K562 (cell line): ENCODE measurements at regions not wholly inside any gene's neighbourhood (a gene's known extent, or its start where the extent isn't known, plus 50 kb on each side); places are given as distances from the start of the nearest gene placed in this dataset.

Experiments
- ATAC-seq: fragments of 200-7000 bp; cut with Tn5 transposase; 3 replicates; pipeline ENCODE4 v1.9.1; 2020; ENCODE audit warnings: moderate library complexity
- BruUV-seq: library from RNA; stranded (reverse); fragments of 400-500 nt; replicated peaks from 2 replicates; lab custom pipeline; 2021; lab: Mats Ljungman, UMichigan
- CTCF ChIA-PET: fragments of 300-600 bp; formaldehyde crosslinking; extraction: SDS; loops from one replicate; lab custom pipeline; 2021; ENCODE audit warnings: low intra/inter-chr PET ratio; lab: Yijun Ruan, JAX
- POLR2A ChIA-PET: fragments of 300-600, 350-650 bp; sonication (Branson Sonifier 250); formaldehyde crosslinking; extraction: SDS; loops from one replicate; lab custom pipeline; 2021; ENCODE audit warnings: antibody characterized with exemption, inconsistent platforms; lab: Yijun Ruan, JAX
- DNase-seq, 4 experiments: peaks; one replicate each; pipeline versions ENCODE4 v3.0.0 to v3.0.0-alpha.2; 2011 to 2018; ENCODE audit warnings: low spot score in 3 of 4, mixed read lengths in 3 of 4; ENCODE audit errors: extremely low read depth in 1 of 4
- FAIRE-seq: peaks from 2 replicates; lab custom pipeline; 2011; peaks lifted over from hg19 to GRCh38; lab: Jason Lieb, UNC
- H2AFZ ChIP-seq: 2 replicates; pipeline ENCODE4 v1.6.0; 2011; ENCODE audit warnings: low read depth, low read length, control low read depth, inconsistent platforms
- H3K27ac ChIP-seq: fragments of 200-600 bp; 3 replicates; pipeline ENCODE4 v1.8.0; 2011; ENCODE audit warnings: low read depth, mild to moderate bottlenecking, control low read depth, inconsistent platforms, low read length, moderate library complexity, mixed read lengths; ENCODE audit errors: extremely low read depth
- H3K27me3 ChIP-seq, 2 experiments: fragments of 300-600 bp in 1 of 2; 2 replicates in 1 of 2; 3 replicates in 1 of 2; pipeline versions ENCODE4 v1.6.0 to v1.8.0; 2011; ENCODE audit warnings: inconsistent platforms in 2 of 2, low read length in 2 of 2, mild to moderate bottlenecking in 1 of 2, mixed read lengths in 1 of 2, moderate library complexity in 1 of 2; ENCODE audit not compliant: control insufficient read depth in 2 of 2, insufficient read depth in 2 of 2
- H3K36me3 ChIP-seq: fragments of 300-600 bp; 3 replicates; pipeline ENCODE4 v1.8.0; 2011; ENCODE audit warnings: mild to moderate bottlenecking, low read length, inconsistent platforms; ENCODE audit not compliant: control insufficient read depth, insufficient read depth
- H3K4me1 ChIP-seq, 2 experiments: fragments of 200-600 bp in 1 of 2; replicated peaks in 1 of 2; 2 replicates in 1 of 2; 3 replicates in 1 of 2; pipeline versions ENCODE4 v1.5.1 to v1.8.0; 2011; ENCODE audit warnings: inconsistent platforms in 2 of 2, low read length in 2 of 2, mild to moderate bottlenecking in 1 of 2, mixed read lengths in 1 of 2, moderate library complexity in 1 of 2; ENCODE audit not compliant: control insufficient read depth in 2 of 2, insufficient read depth in 2 of 2
- H3K4me2 ChIP-seq: 2 replicates; pipeline ENCODE4 v1.6.1; 2011; ENCODE audit warnings: low read length, control low read depth, inconsistent platforms, mixed read lengths; ENCODE audit not compliant: insufficient read depth
- H3K4me3 ChIP-seq: fragments of 200-600 bp; sonication (generic), shearing (Covaris generic); 2 replicates; pipeline ENCODE4 v1.5.1; 2016; ENCODE audit warnings: control low read depth, inconsistent platforms
- H3K79me2 ChIP-seq: fragments of 200-600 bp; 3 replicates; pipeline ENCODE4 v1.8.0; 2011; ENCODE audit warnings: low read length, inconsistent platforms; ENCODE audit not compliant: control insufficient read depth, insufficient read depth
- H3K9ac ChIP-seq, 2 experiments: 2 replicates each; pipeline versions ENCODE4 v1.6.0 to v1.6.1; 2011; ENCODE audit warnings: low read depth in 2 of 2, low read length in 2 of 2, control low read depth in 1 of 2, inconsistent platforms in 1 of 2, mild to moderate bottlenecking in 1 of 2, mixed read lengths in 1 of 2; ENCODE audit not compliant: insufficient read depth in 1 of 2
- H3K9me1 ChIP-seq: one replicate; pipeline ENCODE4 v1.6.0; 2011; ENCODE audit warnings: inconsistent platforms, mild to moderate bottlenecking, low read length, moderate library complexity; ENCODE audit not compliant: control insufficient read depth, insufficient read depth
- H3K9me3 ChIP-seq: replicated peaks from 2 replicates; pipeline ENCODE4 v1.5.1; 2011; ENCODE audit warnings: low read depth, low read length, inconsistent platforms; ENCODE audit not compliant: control insufficient read depth, insufficient read depth
- H4K20me1 ChIP-seq: replicated peaks from 2 replicates; pipeline ENCODE4 v1.6.1; 2011; ENCODE audit warnings: low read length, inconsistent platforms, mixed read lengths; ENCODE audit not compliant: control insufficient read depth, insufficient read depth
- C11orf30 ChIP-seq: fragments of 450-650 bp; IDR thresholded peaks from 2 replicates; pipeline ENCODE4 v1.6.1; 2016; ENCODE audit warnings: low read depth, mild to moderate bottlenecking
- CBX8 ChIP-seq: fragments of 200-600 bp; sonication (generic); IDR thresholded peaks from 2 replicates; pipeline ENCODE4 v1.6.1; 2012; ENCODE audit warnings: borderline replicate concordance, mixed run types, low read depth, mild to moderate bottlenecking, moderate library complexity, mixed read lengths, low read length, control low read depth, inconsistent platforms; ENCODE audit not compliant: poor library complexity, severe bottlenecking; ENCODE audit errors: extremely low read depth
- DNMT1 ChIP-seq: fragments of 450-650 bp; IDR thresholded peaks from 2 replicates; pipeline ENCODE4 v1.6.1; 2016; ENCODE audit warnings: antibody characterized with exemption, mild to moderate bottlenecking
- FOXK2 ChIP-seq, 2 experiments: fragments of 450-650 bp; IDR thresholded peaks in 1 of 2; conservative IDR thresholded peaks in 1 of 2; 2 replicates each; pipeline ENCODE4 v1.6.1; 2016; ENCODE audit warnings: low read depth in 2 of 2, mild to moderate bottlenecking in 1 of 2
- GABPB1 ChIP-seq: sonication (generic); formaldehyde crosslinking; IDR thresholded peaks from 2 replicates; pipeline ENCODE4 v1.8.0; 2022; ENCODE audit warnings: mild to moderate bottlenecking, missing genetic modification reagents
- L3MBTL2 ChIP-seq: fragments of 450-650 bp; IDR thresholded peaks from 2 replicates; pipeline ENCODE4 v1.6.1; 2016; ENCODE audit warnings: mild to moderate bottlenecking, moderate library complexity
- MTF1 ChIP-seq: fragments of 250-450 bp; sonication (Bioruptor Pico); IDR thresholded peaks from 2 replicates; pipeline ENCODE4 v1.9.0; 2021; ENCODE audit warnings: moderate library complexity, mild to moderate bottlenecking, inconsistent platforms, borderline replicate concordance
- ZNF507 ChIP-seq: conservative IDR thresholded peaks from 2 replicates; pipeline ENCODE4 v1.6.1; 2017; ENCODE audit warnings: missing genetic modification characterization, missing compliant biosample characterization
- WGBS: fragments of 100-300 bp; shearing (Covaris generic); methylation state at CpG from one replicate; pipeline ENCODE4 v1.1.6; 2016; ENCODE audit warnings: low coverage, mixed read lengths; ENCODE audit not compliant: insufficient coverage; ENCODE audit errors: missing lambda C conversion rate; 5-methylcytosine and 5-hydroxymethylcytosine counted together
- in situ Hi-C: fragments of 300-500 bp; cut with MboI; formaldehyde crosslinking; loops from 4 replicates; pipeline ENCODE4 v1.15.0; 2018; ENCODE audit warnings: inconsistent platforms, mixed read lengths
- intact Hi-C: fragments of 100-400 bp; cut with micrococcal nuclease; formaldehyde crosslinking; loops from 2 replicates; pipeline ENCODE4 v1.14.2; 2022
- TF ChIP-seq, protein P1 (sequence below): fragments of 150-350 bp; IDR thresholded peaks from 2 replicates; pipeline ENCODE4 v1.6.1; 2014; ENCODE audit warnings: low read depth, mild to moderate bottlenecking, low read length, borderline replicate concordance
- TF ChIP-seq, protein P2 (sequence below): fragments of 450-650 bp; formaldehyde crosslinking; IDR thresholded peaks from 2 replicates; pipeline ENCODE4 v1.4.0; 2022; ENCODE audit warnings: mild to moderate bottlenecking, moderate library complexity
- TF ChIP-seq, protein P3 (sequence below): fragments of 250-450 bp; sonication (Bioruptor Pico); IDR thresholded peaks from 2 replicates; pipeline ENCODE4 v1.5.0; 2022; ENCODE audit warnings: mild to moderate bottlenecking

DNA sequence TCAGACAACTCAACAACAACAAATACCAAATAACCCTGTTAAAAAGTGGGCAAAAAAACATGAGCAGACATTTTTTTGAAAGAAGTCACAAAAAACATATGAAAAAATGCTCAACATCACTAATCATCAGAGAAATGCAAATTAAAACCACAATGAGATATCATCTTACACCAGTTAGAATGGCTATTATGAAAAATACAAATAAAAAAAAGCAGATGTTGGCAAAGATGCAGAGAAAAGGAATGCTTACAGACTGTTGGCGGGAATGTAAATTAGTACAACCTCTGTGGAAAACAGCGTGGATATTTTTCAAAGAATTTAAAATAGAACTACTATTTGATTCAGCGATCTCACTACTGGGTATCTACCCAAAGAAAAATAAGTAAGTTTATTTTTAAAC is 114.0 kb downstream of the SLC38A4 start (continued):
- TF ChIP-seq, protein P1, sequence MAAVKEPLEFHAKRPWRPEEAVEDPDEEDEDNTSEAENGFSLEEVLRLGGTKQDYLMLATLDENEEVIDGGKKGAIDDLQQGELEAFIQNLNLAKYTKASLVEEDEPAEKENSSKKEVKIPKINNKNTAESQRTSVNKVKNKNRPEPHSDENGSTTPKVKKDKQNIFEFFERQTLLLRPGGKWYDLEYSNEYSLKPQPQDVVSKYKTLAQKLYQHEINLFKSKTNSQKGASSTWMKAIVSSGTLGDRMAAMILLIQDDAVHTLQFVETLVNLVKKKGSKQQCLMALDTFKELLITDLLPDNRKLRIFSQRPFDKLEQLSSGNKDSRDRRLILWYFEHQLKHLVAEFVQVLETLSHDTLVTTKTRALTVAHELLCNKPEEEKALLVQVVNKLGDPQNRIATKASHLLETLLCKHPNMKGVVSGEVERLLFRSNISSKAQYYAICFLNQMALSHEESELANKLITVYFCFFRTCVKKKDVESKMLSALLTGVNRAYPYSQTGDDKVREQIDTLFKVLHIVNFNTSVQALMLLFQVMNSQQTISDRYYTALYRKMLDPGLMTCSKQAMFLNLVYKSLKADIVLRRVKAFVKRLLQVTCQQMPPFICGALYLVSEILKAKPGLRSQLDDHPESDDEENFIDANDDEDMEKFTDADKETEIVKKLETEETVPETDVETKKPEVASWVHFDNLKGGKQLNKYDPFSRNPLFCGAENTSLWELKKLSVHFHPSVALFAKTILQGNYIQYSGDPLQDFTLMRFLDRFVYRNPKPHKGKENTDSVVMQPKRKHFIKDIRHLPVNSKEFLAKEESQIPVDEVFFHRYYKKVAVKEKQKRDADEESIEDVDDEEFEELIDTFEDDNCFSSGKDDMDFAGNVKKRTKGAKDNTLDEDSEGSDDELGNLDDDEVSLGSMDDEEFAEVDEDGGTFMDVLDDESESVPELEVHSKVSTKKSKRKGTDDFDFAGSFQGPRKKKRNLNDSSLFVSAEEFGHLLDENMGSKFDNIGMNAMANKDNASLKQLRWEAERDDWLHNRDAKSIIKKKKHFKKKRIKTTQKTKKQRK = no peak
- TF ChIP-seq C11orf30 = no peak

DNA sequence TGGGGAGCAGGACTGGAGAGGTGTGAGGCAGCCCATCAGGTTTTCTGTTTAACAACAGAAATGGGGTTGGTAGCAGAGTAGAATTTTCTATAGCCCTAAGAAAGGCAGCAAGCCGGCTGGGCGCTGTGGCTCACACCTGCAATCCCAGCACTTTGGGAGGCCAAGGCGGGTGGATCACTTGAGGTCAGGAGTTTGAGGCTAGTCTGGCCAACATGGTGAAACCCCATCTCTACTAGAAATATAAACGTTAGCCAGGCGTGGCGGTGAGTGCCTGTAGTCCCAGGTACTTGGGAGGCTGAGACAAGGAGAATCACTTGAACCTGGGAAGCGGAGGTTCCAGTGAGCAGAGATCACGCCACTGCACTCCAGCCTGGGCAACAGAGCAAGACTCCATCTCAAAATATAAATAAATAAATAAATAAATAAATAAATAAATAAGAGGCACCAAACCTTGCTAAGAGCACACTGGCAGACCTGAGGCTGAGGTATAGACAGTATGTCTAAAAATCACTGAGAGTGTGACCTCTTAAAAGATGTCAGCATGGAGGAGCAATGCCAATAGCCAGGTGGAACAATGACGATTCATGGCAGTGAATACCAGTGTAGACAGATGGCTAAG is 115.6 kb downstream of the SLC38A4 start:
- Histone ChIP-seq H3K36me3 (no peaks in the 10 kb centered on the region), H2AFZ (no peak overlapping the region), H3K9me3 (no peaks in the 10 kb centered on the region), H4K20me1 (no peaks in the 10 kb centered on the region), H3K9me1 (no peaks in the 10 kb centered on the region), H3K4me1 (no peaks in the 10 kb centered on the region), H3K4me3 (no peak overlapping the region), H3K79me2 (no peaks in the 10 kb centered on the region), H3K27me3 (no peaks in the 10 kb centered on the region), H3K27ac (no peak overlapping the region), H3K4me2 (no peak overlapping the region), H3K9ac (no peak overlapping the region)
- DNase-seq (no peak), ATAC-seq (no peak), FAIRE-seq (no peak)
- CTCF ChIA-PET = no interaction called here
- POLR2A ChIA-PET = interaction anchor here (1.1 kb wide), 1 partner anchor 62 kb away, joined by 6 read pairs; no protein-coding TSS in a partner anchor
- BruUV-seq = no TSS peak
- intact Hi-C loops = no loop called here
- 1% methylated on average over 9 of the region's 9 CpGs for WGBS
- in situ Hi-C loops = no loop called here
- no peak for TF ChIP-seq MTF1 (CRISPR knock-in tag)
- TF ChIP-seq CBX8 = no peak
- no peak for TF ChIP-seq GABPB1 (CRISPR knock-in tag)
- TF ChIP-seq, protein P2, sequence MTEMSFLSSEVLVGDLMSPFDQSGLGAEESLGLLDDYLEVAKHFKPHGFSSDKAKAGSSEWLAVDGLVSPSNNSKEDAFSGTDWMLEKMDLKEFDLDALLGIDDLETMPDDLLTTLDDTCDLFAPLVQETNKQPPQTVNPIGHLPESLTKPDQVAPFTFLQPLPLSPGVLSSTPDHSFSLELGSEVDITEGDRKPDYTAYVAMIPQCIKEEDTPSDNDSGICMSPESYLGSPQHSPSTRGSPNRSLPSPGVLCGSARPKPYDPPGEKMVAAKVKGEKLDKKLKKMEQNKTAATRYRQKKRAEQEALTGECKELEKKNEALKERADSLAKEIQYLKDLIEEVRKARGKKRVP (CRISPR knock-in tag) = no peak
- TF ChIP-seq ZNF507 (tag) = no peak
- no peak for TF ChIP-seq FOXK2 (conservative IDR thresholded peaks at IDR 0.05 in 1 of 2, IDR thresholded peaks at IDR 0.05 in 1 of 2; ENCODE audit: low read depth in 2 of 2)
- no peak for TF ChIP-seq DNMT1
- no peak for TF ChIP-seq L3MBTL2
- TF ChIP-seq, protein P3, sequence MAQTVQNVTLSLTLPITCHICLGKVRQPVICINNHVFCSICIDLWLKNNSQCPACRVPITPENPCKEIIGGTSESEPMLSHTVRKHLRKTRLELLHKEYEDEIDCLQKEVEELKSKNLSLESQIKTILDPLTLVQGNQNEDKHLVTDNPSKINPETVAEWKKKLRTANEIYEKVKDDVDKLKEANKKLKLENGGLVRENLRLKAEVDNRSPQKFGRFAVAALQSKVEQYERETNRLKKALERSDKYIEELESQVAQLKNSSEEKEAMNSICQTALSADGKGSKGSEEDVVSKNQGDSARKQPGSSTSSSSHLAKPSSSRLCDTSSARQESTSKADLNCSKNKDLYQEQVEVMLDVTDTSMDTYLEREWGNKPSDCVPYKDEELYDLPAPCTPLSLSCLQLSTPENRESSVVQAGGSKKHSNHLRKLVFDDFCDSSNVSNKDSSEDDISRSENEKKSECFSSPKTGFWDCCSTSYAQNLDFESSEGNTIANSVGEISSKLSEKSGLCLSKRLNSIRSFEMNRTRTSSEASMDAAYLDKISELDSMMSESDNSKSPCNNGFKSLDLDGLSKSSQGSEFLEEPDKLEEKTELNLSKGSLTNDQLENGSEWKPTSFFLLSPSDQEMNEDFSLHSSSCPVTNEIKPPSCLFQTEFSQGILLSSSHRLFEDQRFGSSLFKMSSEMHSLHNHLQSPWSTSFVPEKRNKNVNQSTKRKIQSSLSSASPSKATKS (CRISPR knock-in tag) = no peak
